ENCODE measurements at regions not wholly inside any gene's neighbourhood (a gene's known extent, or its start where the extent isn't known, plus 50 kb on each side); places are given as distances from the start of the nearest gene placed in this dataset.

- DNase-seq, result no peak
Observed at GRCh38 chr3:24945563-24945962, 450.9 kb upstream of the THRB start.

- no peak for DNase-seq
Observed at GRCh38 chr3:24947103-24947502, 452.5 kb upstream of the THRB start.

GRCh38 chr3:24951180-24951579 is 456.5 kb upstream of the THRB start:
- no peak for DNase-seq

- DNase-seq, result no peak
Observed at GRCh38 chr3:24952388-24952787, 457.7 kb upstream of the THRB start.

- no peak for DNase-seq
Observed at GRCh38 chr3:24953060-24953771, 458.6 kb upstream of the THRB start.

- DNase-seq, result no peak
Observed at GRCh38 chr3:24956613-24957012, 462.0 kb upstream of the THRB start.

- no peak for DNase-seq
Observed at GRCh38 chr3:24958271-24958670, 463.6 kb upstream of the THRB start.

- DNase-seq, result no peak
Observed at GRCh38 chr3:24958910-24959447, 464.3 kb upstream of the THRB start.

GRCh38 chr3:24963762-24964625 is 464.1 kb upstream of the RARB start:
- DNase-seq, result no peak

- DNase-seq, result no peak
Observed at GRCh38 chr3:24965706-24966385, 462.2 kb upstream of the RARB start.

GRCh38 chr3:24968036-24968435 is 460.0 kb upstream of the RARB start:
- no peak for DNase-seq

GRCh38 chr3:24972491-24972890 is 455.6 kb upstream of the RARB start:
- no peak for DNase-seq

GRCh38 chr3:24981309-24981708 is 446.8 kb upstream of the RARB start:
- DNase-seq, result no peak

GRCh38 chr3:24981924-24982323 is 446.1 kb upstream of the RARB start:
- DNase-seq, result no peak

GRCh38 chr3:24985668-24986067 is 442.4 kb upstream of the RARB start:
- no peak for DNase-seq

GRCh38 chr3:24986612-24987011 is 441.5 kb upstream of the RARB start:
- no peak for DNase-seq

- DNase-seq, result no peak
Observed at GRCh38 chr3:24999357-24999756, 428.7 kb upstream of the RARB start.

- no peak for DNase-seq
Observed at GRCh38 chr3:25000971-25001591, 427.0 kb upstream of the RARB start.

- no peak for DNase-seq
Observed at GRCh38 chr3:25002052-25002451, 426.0 kb upstream of the RARB start.

GRCh38 chr3:25007974-25008658 is 419.9 kb upstream of the RARB start:
- DNase-seq, result peak; percentile 27

GRCh38 chr3:25009665-25010064 is 418.4 kb upstream of the RARB start:
- no peak for DNase-seq

GRCh38 chr3:25015599-25015998 is 412.5 kb upstream of the RARB start:
- DNase-seq, result no peak
